ENCODE measurements at regions not wholly inside any gene's neighbourhood (a gene's known extent, or its start where the extent isn't known, plus 50 kb on each side); places are given as distances from the start of the nearest gene placed in this dataset.

DNA sequence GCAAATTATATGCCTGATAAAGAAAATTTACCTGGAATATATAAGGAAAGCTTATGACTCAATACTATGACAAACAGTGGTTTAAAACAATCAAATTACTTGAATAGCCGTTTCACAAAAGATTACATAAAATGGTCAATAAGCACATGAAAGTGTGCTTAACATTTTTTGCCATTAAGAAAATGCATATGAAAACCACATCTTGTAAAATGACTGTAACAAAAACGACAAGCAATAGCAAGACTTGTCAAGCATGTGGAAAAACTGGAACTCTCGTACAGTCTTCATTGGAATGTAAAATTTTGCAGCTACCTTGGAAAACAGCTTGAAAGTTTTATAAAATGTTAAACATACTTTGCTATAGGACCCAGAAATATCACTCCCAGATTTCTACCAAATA, 1110.3 kb downstream of the NAALADL2 start:
- TF ChIP-seq, protein P1, sequence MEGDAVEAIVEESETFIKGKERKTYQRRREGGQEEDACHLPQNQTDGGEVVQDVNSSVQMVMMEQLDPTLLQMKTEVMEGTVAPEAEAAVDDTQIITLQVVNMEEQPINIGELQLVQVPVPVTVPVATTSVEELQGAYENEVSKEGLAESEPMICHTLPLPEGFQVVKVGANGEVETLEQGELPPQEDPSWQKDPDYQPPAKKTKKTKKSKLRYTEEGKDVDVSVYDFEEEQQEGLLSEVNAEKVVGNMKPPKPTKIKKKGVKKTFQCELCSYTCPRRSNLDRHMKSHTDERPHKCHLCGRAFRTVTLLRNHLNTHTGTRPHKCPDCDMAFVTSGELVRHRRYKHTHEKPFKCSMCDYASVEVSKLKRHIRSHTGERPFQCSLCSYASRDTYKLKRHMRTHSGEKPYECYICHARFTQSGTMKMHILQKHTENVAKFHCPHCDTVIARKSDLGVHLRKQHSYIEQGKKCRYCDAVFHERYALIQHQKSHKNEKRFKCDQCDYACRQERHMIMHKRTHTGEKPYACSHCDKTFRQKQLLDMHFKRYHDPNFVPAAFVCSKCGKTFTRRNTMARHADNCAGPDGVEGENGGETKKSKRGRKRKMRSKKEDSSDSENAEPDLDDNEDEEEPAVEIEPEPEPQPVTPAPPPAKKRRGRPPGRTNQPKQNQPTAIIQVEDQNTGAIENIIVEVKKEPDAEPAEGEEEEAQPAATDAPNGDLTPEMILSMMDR (IDR thresholded peaks at IDR 0.05), result no peak
- TF ChIP-seq POLR2A (IDR thresholded peaks at IDR 0.05), result no peak
